ENCODE measurements at regions not wholly inside any gene's neighbourhood (a gene's known extent, or its start where the extent isn't known, plus 50 kb on each side); places are given as distances from the start of the nearest gene placed in this dataset.

- DNase-seq (ENCODE audit: low read depth in 2 of 2) = no peak
- TF ChIP-seq, protein P1, sequence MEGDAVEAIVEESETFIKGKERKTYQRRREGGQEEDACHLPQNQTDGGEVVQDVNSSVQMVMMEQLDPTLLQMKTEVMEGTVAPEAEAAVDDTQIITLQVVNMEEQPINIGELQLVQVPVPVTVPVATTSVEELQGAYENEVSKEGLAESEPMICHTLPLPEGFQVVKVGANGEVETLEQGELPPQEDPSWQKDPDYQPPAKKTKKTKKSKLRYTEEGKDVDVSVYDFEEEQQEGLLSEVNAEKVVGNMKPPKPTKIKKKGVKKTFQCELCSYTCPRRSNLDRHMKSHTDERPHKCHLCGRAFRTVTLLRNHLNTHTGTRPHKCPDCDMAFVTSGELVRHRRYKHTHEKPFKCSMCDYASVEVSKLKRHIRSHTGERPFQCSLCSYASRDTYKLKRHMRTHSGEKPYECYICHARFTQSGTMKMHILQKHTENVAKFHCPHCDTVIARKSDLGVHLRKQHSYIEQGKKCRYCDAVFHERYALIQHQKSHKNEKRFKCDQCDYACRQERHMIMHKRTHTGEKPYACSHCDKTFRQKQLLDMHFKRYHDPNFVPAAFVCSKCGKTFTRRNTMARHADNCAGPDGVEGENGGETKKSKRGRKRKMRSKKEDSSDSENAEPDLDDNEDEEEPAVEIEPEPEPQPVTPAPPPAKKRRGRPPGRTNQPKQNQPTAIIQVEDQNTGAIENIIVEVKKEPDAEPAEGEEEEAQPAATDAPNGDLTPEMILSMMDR (IDR thresholded peaks at IDR 0.05; ENCODE audit: low read depth, low read length) = no peak
- no peak overlapping the region for H3K4me3 ChIP-seq (replicated peaks in 1 of 2; ENCODE audit: low read depth in 2 of 2, low read length in 2 of 2)
These were observed 357.0 kb upstream of the ID2 start for GRCh38 chr2:8324901-8325300.

GRCh38 chr2:8327371-8328100, 354.3 kb upstream of the ID2 start:
- TF ChIP-seq, protein P1 (IDR thresholded peaks at IDR 0.05; ENCODE audit: low read depth, low read length) = no peak

DNA sequence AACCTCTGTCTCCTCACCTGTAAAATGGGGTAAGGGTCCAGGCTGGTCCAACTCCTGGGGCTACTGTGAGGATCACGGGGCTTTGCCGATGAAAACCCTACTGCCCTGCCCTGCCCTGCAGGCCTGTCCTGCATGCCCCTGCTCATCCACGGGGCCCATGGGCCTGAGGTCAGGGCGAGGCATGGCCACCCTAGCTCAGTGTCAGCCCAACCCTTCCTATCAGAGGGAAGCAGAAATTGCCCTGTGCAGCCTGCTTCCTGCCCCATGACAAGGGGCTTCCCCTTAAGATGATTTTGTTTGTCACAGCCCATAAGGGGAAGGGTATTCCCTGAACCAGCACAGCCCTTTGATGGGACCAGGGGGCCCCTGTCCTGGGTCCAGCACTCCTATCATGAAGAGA, 353.6 kb upstream of the ID2 start:
- DNase-seq (ENCODE audit: low read depth in 2 of 2) = no peak
- TF ChIP-seq, protein P1 (IDR thresholded peaks at IDR 0.05; ENCODE audit: low read depth, low read length) = no peak
- H3K4me3 ChIP-seq (replicated peaks in 1 of 2; ENCODE audit: low read depth in 2 of 2, low read length in 2 of 2) = no peak overlapping the region

More at GRCh38 chr2:8327371-8328100, 354.3 kb upstream of the ID2 start:
- H3K4me3 ChIP-seq (replicated peaks in 1 of 2; ENCODE audit: low read depth in 2 of 2, low read length in 2 of 2) = no peak overlapping the region
- DNase-seq (ENCODE audit: low read depth in 2 of 2) = no peak

DNA sequence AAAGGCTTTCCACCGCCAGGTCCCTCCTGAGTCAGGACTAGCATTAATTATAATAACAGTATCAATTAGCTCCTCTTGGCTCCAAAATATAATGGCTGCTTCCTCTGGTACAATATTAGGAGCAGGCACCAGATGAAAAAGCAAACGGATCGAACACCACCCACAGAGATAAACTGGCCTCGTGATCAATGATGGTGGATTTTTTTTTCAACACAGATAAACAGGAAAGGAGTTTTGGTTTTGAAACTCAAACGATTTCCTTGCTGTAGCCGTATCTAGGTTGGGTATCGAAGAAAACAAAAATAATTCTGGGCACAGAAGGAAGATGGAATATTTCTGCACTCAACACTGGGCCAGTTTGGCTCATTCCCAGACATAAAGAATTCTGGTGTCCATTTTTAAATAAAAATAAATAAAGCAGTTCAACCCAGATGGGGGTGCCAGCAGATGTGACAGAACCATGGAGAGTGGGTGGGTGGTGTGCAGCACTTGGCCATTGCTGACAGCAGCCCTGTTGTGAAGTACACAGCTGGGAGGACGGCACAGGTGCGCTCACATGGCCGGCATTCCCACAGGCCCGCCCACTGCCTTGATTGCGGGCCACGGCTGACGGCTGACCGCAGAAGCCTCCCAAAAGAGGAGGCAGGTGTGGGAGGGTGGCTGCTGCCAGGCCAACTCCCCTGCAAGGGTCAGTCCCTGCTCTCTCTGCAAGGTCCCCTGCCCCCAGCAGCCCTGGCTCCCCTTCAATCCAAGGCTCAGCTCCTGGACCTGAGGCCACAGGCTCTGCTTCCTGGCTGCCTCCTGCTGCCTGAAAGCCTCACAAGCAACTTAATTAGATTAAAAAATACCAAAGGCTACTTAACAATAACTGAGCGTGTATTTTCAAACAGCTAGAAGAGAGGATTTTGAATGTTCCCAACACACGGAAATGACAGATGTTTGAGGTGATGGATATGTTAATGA, 351.9 kb upstream of the ID2 start:
- H3K4me3 ChIP-seq (replicated peaks in 1 of 2; ENCODE audit: low read depth in 2 of 2, low read length in 2 of 2) = no peak overlapping the region
- DNase-seq (ENCODE audit: low read depth in 2 of 2) = no peak
- TF ChIP-seq, protein P1 (IDR thresholded peaks at IDR 0.05; ENCODE audit: low read depth, low read length) = no peak

DNA sequence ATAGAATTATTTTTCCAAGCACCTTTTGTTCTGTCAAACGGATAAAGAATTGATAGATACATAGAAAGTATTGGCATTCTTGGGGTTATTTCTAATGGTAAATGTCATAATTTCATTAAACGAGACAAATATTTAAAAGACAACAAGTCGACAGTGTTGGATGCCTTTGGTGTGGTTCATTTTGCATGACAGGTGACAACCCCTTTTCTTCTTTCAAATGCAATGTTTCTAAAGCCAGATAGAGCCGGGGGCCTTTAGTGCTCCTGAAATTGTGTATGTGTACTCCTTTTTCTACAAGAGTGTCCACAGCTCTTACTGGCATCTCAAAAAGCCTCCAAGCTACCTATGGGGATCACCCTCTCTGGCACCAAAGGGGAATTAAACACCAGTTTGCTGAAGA, 350.8 kb upstream of the ID2 start:
- DNase-seq (ENCODE audit: low read depth in 2 of 2) = no peak
- TF ChIP-seq, protein P1 (IDR thresholded peaks at IDR 0.05; ENCODE audit: low read depth, low read length) = no peak

GRCh38 chr2:8332646-8333045, 349.2 kb upstream of the ID2 start:
- no peak overlapping the region for H3K4me3 ChIP-seq (replicated peaks in 1 of 2; ENCODE audit: low read depth in 2 of 2, low read length in 2 of 2)
- TF ChIP-seq, protein P1 (IDR thresholded peaks at IDR 0.05; ENCODE audit: low read depth, low read length) = no peak
- DNase-seq (ENCODE audit: low read depth in 2 of 2) = no peak

More for the DNA sequence above, 350.8 kb upstream of the ID2 start:
- no peak overlapping the region for H3K4me3 ChIP-seq (replicated peaks in 1 of 2; ENCODE audit: low read depth in 2 of 2, low read length in 2 of 2)
